Panc1 (cell line): ENCODE measurements at regions not wholly inside any gene's neighbourhood (a gene's known extent, or its start where the extent isn't known, plus 50 kb on each side); places are given as distances from the start of the nearest gene placed in this dataset.

ENCODE experiments used
- ATAC-seq: fragments of 200-7000 bp; cut with Tn5 transposase; 2 replicates; pipeline ENCODE4 v1.9.1; 2020; ENCODE audit warnings: mild to moderate bottlenecking, moderate library complexity
- BruUV-seq: library from RNA; stranded (reverse); fragments of 400-500 nt; replicated peaks from 2 replicates; lab custom pipeline; 2021; lab: Mats Ljungman, UMichigan
- CTCF ChIA-PET: fragments of 300-600 bp; sonication (Branson Sonifier 250); formaldehyde crosslinking; loops from one replicate; lab custom pipeline; 2022; ENCODE audit warnings: antibody characterized with exemption; lab: Charles Lee
- POLR2A ChIA-PET: fragments of 300-600 bp; sonication (Branson Sonifier 250); formaldehyde crosslinking; loops from one replicate; lab custom pipeline; 2022; ENCODE audit warnings: antibody characterized with exemption; lab: Charles Lee
- DNase-seq: peaks from one replicate; pipeline ENCODE4 v3.0.0-alpha.2; 2010; ENCODE audit warnings: low read depth, low spot score
- H3K27ac ChIP-seq: 2 replicates; pipeline ENCODE4 v1.5.1; 2011; ENCODE audit warnings: mild to moderate bottlenecking, low read length, inconsistent platforms
- H3K27me3 ChIP-seq: fragments of 200-500 bp; sonication (Bioruptor generic); 2 replicates; pipeline ENCODE4 v1.6.0; 2014; ENCODE audit warnings: low read length, inconsistent platforms; ENCODE audit not compliant: control insufficient read depth, insufficient read depth
- H3K36me3 ChIP-seq: fragments of 200-500 bp; sonication (Bioruptor generic); 2 replicates; pipeline ENCODE4 v1.5.1; 2014; ENCODE audit warnings: inconsistent platforms, mild to moderate bottlenecking, low read length, moderate library complexity; ENCODE audit not compliant: control insufficient read depth, insufficient read depth
- H3K4me1 ChIP-seq: 2 replicates; pipeline ENCODE4 v1.5.1; 2011; ENCODE audit warnings: inconsistent platforms, mild to moderate bottlenecking, low read length, moderate library complexity; ENCODE audit not compliant: control insufficient read depth, insufficient read depth
- H3K4me3 ChIP-seq, 2 experiments: 2 replicates each; pipeline ENCODE4 v1.5.1; 2011 to 2012; ENCODE audit warnings: low read depth in 2 of 2, low read length in 2 of 2, mild to moderate bottlenecking in 2 of 2, inconsistent platforms in 1 of 2, moderate library complexity in 1 of 2
- H3K9me3 ChIP-seq: fragments of 200-500 bp; sonication (Bioruptor generic); 2 replicates; pipeline ENCODE4 v1.5.1; 2014; ENCODE audit warnings: low read depth, mild to moderate bottlenecking, inconsistent platforms, low read length, moderate library complexity; ENCODE audit not compliant: control insufficient read depth, insufficient read depth
- POLR2AphosphoS5 ChIP-seq: IDR thresholded peaks from 2 replicates; pipeline ENCODE4 v1.6.1; 2012; ENCODE audit warnings: mild to moderate bottlenecking, low read depth, low read length, moderate library complexity
- SIN3A ChIP-seq: IDR thresholded peaks from 2 replicates; pipeline ENCODE4 v1.6.1; 2012; ENCODE audit warnings: low read depth, mild to moderate bottlenecking, low read length, moderate library complexity, borderline replicate concordance; ENCODE audit not compliant: insufficient read depth
- TCF7L2 ChIP-seq: IDR thresholded peaks from 2 replicates; pipeline ENCODE4 v1.6.1; 2011; ENCODE audit warnings: mild to moderate bottlenecking, low read depth, low read length, inconsistent platforms
- in situ Hi-C: cut with HindIII; loops from 2 replicates; pipeline ENCODE4 v1.10.0; 2016; ENCODE audit warnings: low sequenced_read_pairs, low pct_unique_long_range_greater_than_20kb
- intact Hi-C: fragments of 100-400 bp; cut with micrococcal nuclease; formaldehyde crosslinking; loops from one replicate; pipeline ENCODE4 v1.10.0; 2022; ENCODE audit not compliant: unreplicated experiment
- TF ChIP-seq, protein P1 (sequence below), 2 experiments: IDR thresholded peaks; 2 replicates each; pipeline ENCODE4 v1.6.1; 2011 to 2012; ENCODE audit warnings: low read depth in 2 of 2, control low read depth in 1 of 2, low read length in 1 of 2, mild to moderate bottlenecking in 1 of 2, moderate library complexity in 1 of 2; ENCODE audit not compliant: insufficient read depth in 1 of 2
- TF ChIP-seq, protein P2 (sequence below): fragments of 450-650 bp; IDR thresholded peaks from 2 replicates; pipeline ENCODE4 v1.5.1; 2017; ENCODE audit warnings: mild to moderate bottlenecking

DNA sequence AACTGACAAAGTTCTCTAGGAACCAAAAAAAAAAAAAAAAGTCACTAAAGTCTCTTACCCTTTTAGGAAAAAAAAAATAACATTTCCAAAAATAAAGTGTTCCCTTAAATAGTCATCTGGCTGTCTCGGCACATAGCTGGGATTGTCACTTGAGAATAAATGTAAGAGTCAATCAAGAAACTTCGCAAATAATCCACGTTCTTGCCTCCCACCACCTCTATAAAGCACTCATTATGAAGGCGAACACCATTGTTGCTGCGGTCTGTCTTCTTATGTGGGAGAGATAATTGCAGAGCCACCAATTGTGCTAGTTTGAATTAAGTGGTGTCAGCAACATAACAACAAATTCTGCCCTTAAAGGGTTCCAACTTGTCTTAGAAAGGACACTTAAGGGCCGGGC lies 163.7 kb downstream of the FBXO15 start:
- no peaks in the 10 kb centered on the region for H3K9me3 ChIP-seq
- in situ Hi-C loops = no loop called here
- intact Hi-C loops = no loop called here
- ChIA-PET CTCF (no interaction called here), POLR2A (no interaction called here)
- H3K4me3 ChIP-seq = no peak overlapping the region
- no peak for TF ChIP-seq SIN3A
- no peak for TF ChIP-seq TCF7L2
- TF ChIP-seq, protein P1, sequence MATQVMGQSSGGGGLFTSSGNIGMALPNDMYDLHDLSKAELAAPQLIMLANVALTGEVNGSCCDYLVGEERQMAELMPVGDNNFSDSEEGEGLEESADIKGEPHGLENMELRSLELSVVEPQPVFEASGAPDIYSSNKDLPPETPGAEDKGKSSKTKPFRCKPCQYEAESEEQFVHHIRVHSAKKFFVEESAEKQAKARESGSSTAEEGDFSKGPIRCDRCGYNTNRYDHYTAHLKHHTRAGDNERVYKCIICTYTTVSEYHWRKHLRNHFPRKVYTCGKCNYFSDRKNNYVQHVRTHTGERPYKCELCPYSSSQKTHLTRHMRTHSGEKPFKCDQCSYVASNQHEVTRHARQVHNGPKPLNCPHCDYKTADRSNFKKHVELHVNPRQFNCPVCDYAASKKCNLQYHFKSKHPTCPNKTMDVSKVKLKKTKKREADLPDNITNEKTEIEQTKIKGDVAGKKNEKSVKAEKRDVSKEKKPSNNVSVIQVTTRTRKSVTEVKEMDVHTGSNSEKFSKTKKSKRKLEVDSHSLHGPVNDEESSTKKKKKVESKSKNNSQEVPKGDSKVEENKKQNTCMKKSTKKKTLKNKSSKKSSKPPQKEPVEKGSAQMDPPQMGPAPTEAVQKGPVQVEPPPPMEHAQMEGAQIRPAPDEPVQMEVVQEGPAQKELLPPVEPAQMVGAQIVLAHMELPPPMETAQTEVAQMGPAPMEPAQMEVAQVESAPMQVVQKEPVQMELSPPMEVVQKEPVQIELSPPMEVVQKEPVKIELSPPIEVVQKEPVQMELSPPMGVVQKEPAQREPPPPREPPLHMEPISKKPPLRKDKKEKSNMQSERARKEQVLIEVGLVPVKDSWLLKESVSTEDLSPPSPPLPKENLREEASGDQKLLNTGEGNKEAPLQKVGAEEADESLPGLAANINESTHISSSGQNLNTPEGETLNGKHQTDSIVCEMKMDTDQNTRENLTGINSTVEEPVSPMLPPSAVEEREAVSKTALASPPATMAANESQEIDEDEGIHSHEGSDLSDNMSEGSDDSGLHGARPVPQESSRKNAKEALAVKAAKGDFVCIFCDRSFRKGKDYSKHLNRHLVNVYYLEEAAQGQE (IDR thresholded peaks at IDR 0.05; ENCODE audit: insufficient read depth in 1 of 2, low read depth in 2 of 2, low read length in 1 of 2) = no peak
- TF ChIP-seq, protein P2, sequence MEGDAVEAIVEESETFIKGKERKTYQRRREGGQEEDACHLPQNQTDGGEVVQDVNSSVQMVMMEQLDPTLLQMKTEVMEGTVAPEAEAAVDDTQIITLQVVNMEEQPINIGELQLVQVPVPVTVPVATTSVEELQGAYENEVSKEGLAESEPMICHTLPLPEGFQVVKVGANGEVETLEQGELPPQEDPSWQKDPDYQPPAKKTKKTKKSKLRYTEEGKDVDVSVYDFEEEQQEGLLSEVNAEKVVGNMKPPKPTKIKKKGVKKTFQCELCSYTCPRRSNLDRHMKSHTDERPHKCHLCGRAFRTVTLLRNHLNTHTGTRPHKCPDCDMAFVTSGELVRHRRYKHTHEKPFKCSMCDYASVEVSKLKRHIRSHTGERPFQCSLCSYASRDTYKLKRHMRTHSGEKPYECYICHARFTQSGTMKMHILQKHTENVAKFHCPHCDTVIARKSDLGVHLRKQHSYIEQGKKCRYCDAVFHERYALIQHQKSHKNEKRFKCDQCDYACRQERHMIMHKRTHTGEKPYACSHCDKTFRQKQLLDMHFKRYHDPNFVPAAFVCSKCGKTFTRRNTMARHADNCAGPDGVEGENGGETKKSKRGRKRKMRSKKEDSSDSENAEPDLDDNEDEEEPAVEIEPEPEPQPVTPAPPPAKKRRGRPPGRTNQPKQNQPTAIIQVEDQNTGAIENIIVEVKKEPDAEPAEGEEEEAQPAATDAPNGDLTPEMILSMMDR = no peak
- TF ChIP-seq POLR2AphosphoS5 = no peak
- ATAC-seq (no peak), DNase-seq (no peak)
- H3K4me1 ChIP-seq = no peaks in the 10 kb centered on the region
- no TSS peak for BruUV-seq
- H3K36me3 ChIP-seq = no peaks in the 10 kb centered on the region
- H3K27ac ChIP-seq = no peak overlapping the region
- 0 out of 2 replicates have a peak, but pooled peaks cover 4% of the 10 kb centered on the region for H3K27me3 ChIP-seq

DNA sequence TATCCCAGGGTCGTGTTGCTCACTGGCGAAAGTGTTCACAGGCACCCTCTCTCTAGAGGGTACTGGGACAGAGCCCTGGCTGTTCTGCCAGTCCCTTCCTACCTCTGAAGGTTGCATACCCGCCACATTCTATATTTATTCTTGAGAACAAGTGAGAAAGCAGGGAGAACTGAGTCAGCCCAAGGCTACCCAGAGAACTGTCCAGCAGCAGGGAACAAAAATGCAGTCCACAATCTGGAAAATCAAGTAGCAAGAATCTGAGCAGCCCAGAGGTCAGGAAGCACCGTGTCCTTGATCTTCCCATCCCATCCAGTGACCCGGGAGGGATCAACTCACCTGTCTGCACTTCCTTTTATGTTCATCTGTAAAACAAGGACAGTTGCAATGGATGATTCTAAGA lies 164.1 kb downstream of the FBXO15 start:
- BruUV-seq = no TSS peak
- intact Hi-C loops (no loop called here), in situ Hi-C loops (no loop called here)
- TF ChIP-seq TCF7L2 = no peak
- TF ChIP-seq POLR2AphosphoS5 = no peak
- TF ChIP-seq SIN3A = no peak
- TF ChIP-seq, protein P1 (IDR thresholded peaks at IDR 0.05; ENCODE audit: insufficient read depth in 1 of 2, low read depth in 2 of 2, low read length in 1 of 2) = no peak
- TF ChIP-seq, protein P2 = no peak
- POLR2A ChIA-PET = no interaction called here
- no peak for DNase-seq
- Histone ChIP-seq H3K4me1 (no peaks in the 10 kb centered on the region), H3K27me3 (0 out of 2 replicates have a peak, but pooled peaks cover 4% of the 10 kb centered on the region), H3K27ac (no peak overlapping the region), H3K36me3 (no peaks in the 10 kb centered on the region), H3K4me3 (no peak overlapping the region), H3K9me3 (no peaks in the 10 kb centered on the region)
- no peak for ATAC-seq
- CTCF ChIA-PET = no interaction called here
